Fibroblast of pulmonary artery (primary cell): ENCODE measurements at regions not wholly inside any gene's neighbourhood (a gene's known extent, or its start where the extent isn't known, plus 50 kb on each side); places are given as distances from the start of the nearest gene placed in this dataset.

Experiments
- DNase-seq: peaks from one replicate; pipeline ENCODE4 v3.0.0-alpha.2; 2010; ENCODE audit warnings: low read depth
- H3K4me3 ChIP-seq: replicated peaks from 2 replicates; pipeline ENCODE4 v1.5.1; 2011; ENCODE audit warnings: low read depth, mild to moderate bottlenecking, control low read depth, low read length, moderate library complexity
- CTCF ChIP-seq: IDR thresholded peaks from 2 replicates; pipeline ENCODE4 v1.5.1; 2011; ENCODE audit warnings: mild to moderate bottlenecking, control low read depth, low read length, inconsistent platforms; ENCODE audit errors: missing control alignments

- DNase-seq = no peak
- no peak overlapping the region for H3K4me3 ChIP-seq
- no peak for TF ChIP-seq CTCF
Observed at GRCh38 chr6:150470131-150470530, 101.3 kb downstream of the IYD start.

- H3K4me3 ChIP-seq = no peak overlapping the region
- no peak for TF ChIP-seq CTCF
Observed at GRCh38 chr6:150470960-150471665, 102.3 kb downstream of the IYD start.

GRCh38 chr6:150478656-150479545 lies 110.1 kb downstream of the IYD start:
- peak; percentile 27 for DNase-seq
- H3K4me3 ChIP-seq = no peak overlapping the region
- TF ChIP-seq CTCF = no peak

More at GRCh38 chr6:150470960-150471665, 102.3 kb downstream of the IYD start:
- no peak for DNase-seq

GRCh38 chr6:150482883-150483409 lies 114.1 kb downstream of the IYD start:
- no peak for DNase-seq
- no peak overlapping the region for H3K4me3 ChIP-seq
- no peak for TF ChIP-seq CTCF

GRCh38 chr6:150485161-150485958 lies 114.3 kb upstream of the PLEKHG1 start:
- DNase-seq = no peak
- TF ChIP-seq CTCF = no peak
- H3K4me3 ChIP-seq = no peak overlapping the region

GRCh38 chr6:150486048-150486447 lies 113.6 kb upstream of the PLEKHG1 start:
- no peak for TF ChIP-seq CTCF
- no peak overlapping the region for H3K4me3 ChIP-seq
- DNase-seq = peak; percentile 52
